ENCODE measurements at regions not wholly inside any gene's neighbourhood (a gene's known extent, or its start where the extent isn't known, plus 50 kb on each side); places are given as distances from the start of the nearest gene placed in this dataset.

GRCh38 chr1:96998466-96998865 lies 276.9 kb downstream of the PTBP2 start:
- DNase-seq, result no peak

GRCh38 chr1:96999191-96999590 lies 277.6 kb downstream of the PTBP2 start:
- no peak for DNase-seq

GRCh38 chr1:97004054-97004453 lies 282.5 kb downstream of the PTBP2 start:
- no peak for DNase-seq

GRCh38 chr1:97004743-97005142 lies 283.2 kb downstream of the PTBP2 start:
- no peak for DNase-seq

DNA sequence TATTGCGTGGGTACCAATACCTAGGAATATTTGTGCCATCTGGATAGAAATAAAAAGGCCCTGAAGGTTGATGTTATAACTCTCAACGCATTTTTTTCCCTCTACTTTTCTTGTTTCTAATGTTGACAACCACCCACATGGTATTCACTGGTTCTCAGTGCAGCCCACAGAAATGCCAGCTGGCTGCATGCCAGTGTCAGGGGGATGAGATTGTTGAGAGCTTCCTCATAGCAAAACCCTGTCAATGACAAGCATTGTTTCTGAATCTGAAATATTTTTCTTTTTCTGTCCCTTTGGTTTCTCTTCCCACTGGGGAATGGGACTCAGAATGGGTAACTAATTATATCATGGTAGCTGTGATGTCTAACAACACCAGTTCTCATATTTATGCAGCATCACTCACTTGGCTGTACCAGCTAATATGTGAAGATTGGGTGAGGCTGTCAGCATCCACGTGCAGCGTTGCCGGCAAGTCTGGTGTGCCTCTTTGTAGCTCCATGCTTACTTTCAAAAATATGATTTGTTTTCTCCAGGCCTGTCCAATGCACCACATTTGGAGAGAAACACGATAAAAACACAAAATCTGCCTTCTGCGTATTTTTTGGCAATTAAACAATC lies 284.6 kb downstream of the PTBP2 start:
- no peak for DNase-seq

DNA sequence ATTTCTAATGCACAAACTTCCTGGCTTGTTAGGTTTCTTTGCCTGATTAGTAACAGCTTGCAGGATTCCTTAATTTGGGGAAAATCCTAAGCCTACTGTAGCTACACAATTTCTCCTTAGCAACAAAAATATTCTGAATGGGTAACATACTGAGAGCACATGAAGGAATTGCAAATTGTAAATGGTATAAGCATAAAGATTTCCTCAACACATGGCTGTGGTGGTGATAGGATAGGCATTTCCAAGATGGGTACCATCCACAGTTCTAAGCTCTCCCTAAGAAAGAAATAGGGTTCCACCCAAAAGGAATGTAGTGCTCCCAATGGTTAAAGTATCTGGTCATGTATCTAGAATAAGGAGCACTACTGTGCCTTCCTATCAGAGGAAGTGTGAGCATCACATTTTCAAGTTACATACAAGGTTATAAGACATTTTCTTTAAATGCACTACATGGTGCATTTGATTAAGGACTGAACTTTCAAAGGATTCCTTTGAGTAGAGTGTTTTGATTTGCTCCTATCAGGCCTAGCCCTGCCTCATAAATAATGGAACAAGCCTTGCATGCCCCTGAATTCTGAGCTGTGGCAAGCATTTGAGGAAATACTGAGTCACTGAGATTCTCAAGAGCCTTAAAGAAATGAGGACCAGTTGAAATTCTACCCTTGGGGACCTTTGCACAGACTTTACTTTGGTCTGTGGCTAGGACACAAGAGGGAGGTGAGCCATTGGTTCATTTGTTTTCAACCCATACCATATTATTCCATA lies 286.4 kb downstream of the PTBP2 start:
- DNase-seq, result no peak

DNA sequence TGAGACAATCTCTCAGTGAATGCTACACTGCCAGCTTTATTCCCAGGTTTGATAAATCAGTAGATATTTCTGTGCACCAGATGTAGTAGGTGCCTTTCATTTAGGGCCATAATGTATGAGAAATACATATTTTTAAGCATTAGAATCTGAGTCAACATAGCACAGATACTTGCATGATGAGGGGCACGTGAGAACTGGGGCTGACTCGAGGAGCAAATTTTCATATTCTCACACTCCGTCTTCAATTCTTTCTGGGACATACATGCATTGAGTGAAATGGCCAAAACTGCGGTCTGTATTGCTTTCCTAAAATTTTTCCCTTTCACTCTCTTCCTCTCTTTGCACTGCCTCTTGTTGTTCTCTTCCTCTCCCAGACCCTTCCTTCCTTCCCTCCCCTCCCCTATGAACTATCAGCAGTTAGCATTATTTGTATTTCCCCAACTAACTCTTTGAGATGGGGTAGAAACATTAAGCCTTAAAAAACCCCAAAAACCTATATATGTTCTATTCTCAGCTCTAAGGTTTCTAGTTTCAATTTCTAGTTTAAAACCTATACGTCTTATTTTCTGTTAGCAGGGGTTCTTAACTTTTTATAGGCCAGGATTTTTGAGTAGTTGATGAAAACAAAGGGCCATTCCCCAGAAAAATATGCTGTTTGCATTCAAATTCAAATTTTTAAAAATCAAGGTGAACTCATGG lies 289.1 kb downstream of the PTBP2 start:
- no peak for DNase-seq

GRCh38 chr1:97013136-97013535 lies 291.6 kb downstream of the PTBP2 start:
- DNase-seq, result no peak

- no peak for DNase-seq
Measured at GRCh38 chr1:97013941-97014340, 292.4 kb downstream of the PTBP2 start.

DNA sequence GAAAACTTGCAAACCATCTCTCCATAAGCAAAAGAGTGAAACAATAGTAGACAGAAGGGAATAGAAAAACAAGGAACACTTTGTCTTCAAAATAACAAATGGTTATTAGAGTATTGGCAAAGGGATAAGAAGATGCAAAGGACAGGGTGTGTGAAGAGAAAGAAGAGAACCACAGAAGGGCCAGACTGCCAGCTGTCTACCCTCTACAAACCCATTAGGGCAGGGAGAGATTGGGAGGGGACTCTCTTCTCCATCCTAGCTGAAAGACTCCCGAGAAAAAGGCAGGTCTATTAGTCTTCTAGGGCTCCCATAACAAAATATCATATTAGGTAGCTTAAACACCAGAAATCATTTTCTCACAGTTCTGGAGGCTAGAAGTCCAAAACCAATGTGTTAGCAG lies 292.8 kb downstream of the PTBP2 start:
- no peak for DNase-seq

DNA sequence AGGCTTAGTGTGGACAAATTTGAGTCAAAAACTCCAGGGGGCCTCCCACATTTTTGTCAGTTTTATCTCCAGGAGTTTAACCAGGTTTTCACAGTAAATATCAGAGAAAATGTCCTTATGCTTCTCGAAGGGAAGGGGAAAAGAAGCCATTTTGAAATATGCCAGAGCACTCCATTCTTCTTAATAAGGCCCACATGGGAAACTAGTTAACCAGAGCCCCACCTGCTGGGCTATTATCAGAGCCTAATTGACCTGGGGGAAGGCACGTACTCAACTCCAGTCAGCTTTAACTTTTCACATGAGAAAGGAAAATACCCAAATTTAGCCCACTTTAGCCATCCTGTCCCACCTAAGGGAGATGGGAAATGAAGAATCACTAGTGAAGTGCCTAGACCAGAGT lies 296.3 kb downstream of the PTBP2 start:
- no peak for DNase-seq

Measured in NCI-H2171 treated with DMSO at 0.1 percent for 48 hours (cell line).